ENCODE measurements at regions not wholly inside any gene's neighbourhood (a gene's known extent, or its start where the extent isn't known, plus 50 kb on each side); places are given as distances from the start of the nearest gene placed in this dataset.
"Not testable (repeated sequence)": the region's sequence is repeated elsewhere in the genome, so short reads cannot be mapped to it uniquely, and the experiment has no call there.

- Mint-ChIP-seq H3K4me1 (ENCODE audit: low read depth) (no peaks in the 10 kb centered on the region), H3K27ac (no peak overlapping the region), H3K4me3 (no peak overlapping the region), H3K9me3 (peaks cover 28% of the 10 kb centered on the region), H3K36me3 (ENCODE audit: low read depth) (no peaks in the 10 kb centered on the region), H3K27me3 (ENCODE audit: insufficient read depth) (no peaks in the 10 kb centered on the region)
- no peak for DNase-seq
- TF ChIP-seq CTCF (IDR thresholded peaks at IDR 0.05), result no peak
Observed at GRCh38 chr18:30860741-30861140, 181.8 kb downstream of the DSC3 start.

GRCh38 chr18:30859036-30859435 is 183.5 kb downstream of the DSC3 start:
- H3K9me3 Mint-ChIP-seq, result peaks cover 22% of the 10 kb centered on the region
- H3K27me3 Mint-ChIP-seq (ENCODE audit: insufficient read depth), result no peaks in the 10 kb centered on the region
- H3K27ac Mint-ChIP-seq, result no peak overlapping the region
- no peaks in the 10 kb centered on the region for H3K36me3 Mint-ChIP-seq (ENCODE audit: low read depth)
- H3K4me1 Mint-ChIP-seq (ENCODE audit: low read depth), result no peaks in the 10 kb centered on the region
- TF ChIP-seq CTCF (IDR thresholded peaks at IDR 0.05), result no peak
- no peak overlapping the region for H3K4me3 Mint-ChIP-seq
- no peak for DNase-seq

GRCh38 chr18:30858560-30858959 is 184.0 kb downstream of the DSC3 start:
- Mint-ChIP-seq H3K36me3 (ENCODE audit: low read depth) (no peaks in the 10 kb centered on the region), H3K27ac (no peak overlapping the region), H3K9me3 (peaks cover 26% of the 10 kb centered on the region), H3K4me1 (ENCODE audit: low read depth) (no peaks in the 10 kb centered on the region), H3K27me3 (ENCODE audit: insufficient read depth) (no peaks in the 10 kb centered on the region), H3K4me3 (no peak overlapping the region)
- TF ChIP-seq CTCF (IDR thresholded peaks at IDR 0.05), result no peak
- DNase-seq, result no peak

- no peak for TF ChIP-seq CTCF (IDR thresholded peaks at IDR 0.05)
- no peak overlapping the region for H3K27ac Mint-ChIP-seq
- H3K9me3 Mint-ChIP-seq, result peaks cover 24% of the 10 kb centered on the region
- no peaks in the 10 kb centered on the region for H3K27me3 Mint-ChIP-seq (ENCODE audit: insufficient read depth)
- H3K4me3 Mint-ChIP-seq, result no peak overlapping the region
- H3K36me3 Mint-ChIP-seq (ENCODE audit: low read depth), result no peaks in the 10 kb centered on the region
- H3K4me1 Mint-ChIP-seq (ENCODE audit: low read depth), result no peaks in the 10 kb centered on the region
- DNase-seq, result no peak
Observed at GRCh38 chr18:30855762-30856161, 186.8 kb downstream of the DSC3 start.

GRCh38 chr18:30852980-30853379 is 189.6 kb downstream of the DSC3 start:
- H3K36me3 Mint-ChIP-seq (ENCODE audit: low read depth), result peaks cover 5% of the 10 kb centered on the region; the same call in 1 of the 2 replicates
- H3K9me3 Mint-ChIP-seq, result peaks cover 28% of the 10 kb centered on the region
- TF ChIP-seq CTCF (IDR thresholded peaks at IDR 0.05), result no peak
- H3K27me3 Mint-ChIP-seq (ENCODE audit: insufficient read depth), result no peaks in the 10 kb centered on the region
- H3K4me3 Mint-ChIP-seq, result no peak overlapping the region
- H3K27ac Mint-ChIP-seq, result no peak overlapping the region
- H3K4me1 Mint-ChIP-seq (ENCODE audit: low read depth), result no peaks in the 10 kb centered on the region
- no peak for DNase-seq

GRCh38 chr18:30852541-30852940 is 190.0 kb downstream of the DSC3 start:
- H3K36me3 Mint-ChIP-seq (ENCODE audit: low read depth), result peaks cover 5% of the 10 kb centered on the region; the same call in 1 of the 2 replicates
- H3K27ac Mint-ChIP-seq, result no peak overlapping the region
- H3K4me3 Mint-ChIP-seq, result no peak overlapping the region
- no peak for TF ChIP-seq CTCF (IDR thresholded peaks at IDR 0.05)
- H3K4me1 Mint-ChIP-seq (ENCODE audit: low read depth), result no peaks in the 10 kb centered on the region
- H3K27me3 Mint-ChIP-seq (ENCODE audit: insufficient read depth), result no peaks in the 10 kb centered on the region
- no peak for DNase-seq
- H3K9me3 Mint-ChIP-seq, result peaks cover 31% of the 10 kb centered on the region

- not testable (repeated sequence) for H3K4me3 Mint-ChIP-seq; H3K27ac Mint-ChIP-seq; DNase-seq; H3K27me3 Mint-ChIP-seq (ENCODE audit: insufficient read depth); H3K4me1 Mint-ChIP-seq (ENCODE audit: low read depth)
- Mint-ChIP-seq H3K36me3 (ENCODE audit: low read depth) (peaks cover 11% of the 10 kb centered on the region; the same call in 1 of the 2 replicates), H3K9me3 (peaks cover 56% of the 10 kb centered on the region)
Observed at GRCh38 chr18:30839056-30839561, 203.4 kb downstream of the DSC3 start.

All from HFFc6 (cell line).